ENCODE measurements at regions not wholly inside any gene's neighbourhood (a gene's known extent, or its start where the extent isn't known, plus 50 kb on each side); places are given as distances from the start of the nearest gene placed in this dataset.

GRCh38 chr2:20542746-20543468, 96.0 kb downstream of the RHOB start:
- TF ChIP-seq CTCF (IDR thresholded peaks at IDR 0.05): no peak
- no peak for TF ChIP-seq POLR2A (IDR thresholded peaks at IDR 0.05)
- TF ChIP-seq POLR2AphosphoS5 (IDR thresholded peaks at IDR 0.05): no peak
- TF ChIP-seq EP300 (IDR thresholded peaks at IDR 0.05): no peak

All from upper lobe of left lung (tissue), 4 donors.